Neural progenitor cell (in vitro differentiated cells): ENCODE measurements at regions not wholly inside any gene's neighbourhood (a gene's known extent, or its start where the extent isn't known, plus 50 kb on each side); places are given as distances from the start of the nearest gene placed in this dataset.

Experiments
- DNase-seq: peaks from one replicate; pipeline ENCODE4 v3.0.0-alpha.2; 2016; ENCODE audit warnings: low spot score
- H2AFZ ChIP-seq: fragments of 200-600 bp; sonication (generic); replicated peaks from 2 replicates; pipeline ENCODE4 v1.6.1; 2016; ENCODE audit warnings: antibody characterized with exemption
- H3F3A ChIP-seq: fragments of 200-600 bp; sonication (generic); 2 replicates; pipeline ENCODE4 v1.6.1; 2016; ENCODE audit warnings: antibody characterized with exemption, low read depth
- H3K27ac ChIP-seq: fragments of 200-600 bp; sonication (generic); 2 replicates; pipeline ENCODE4 v1.5.1; 2016; ENCODE audit warnings: mild to moderate bottlenecking
- H3K27me3 ChIP-seq: fragments of 200-600 bp; sonication (generic); 2 replicates; pipeline ENCODE4 v1.6.1; 2016; ENCODE audit warnings: mild to moderate bottlenecking, moderate library complexity
- H3K36me3 ChIP-seq: fragments of 200-600 bp; sonication (generic); 2 replicates; pipeline ENCODE4 v1.5.1; 2016
- H3K4me1 ChIP-seq: fragments of 200-600 bp; sonication (generic); 2 replicates; pipeline ENCODE4 v1.6.1; 2016; ENCODE audit warnings: mixed run types
- H3K4me2 ChIP-seq: fragments of 200-600 bp; sonication (generic); 2 replicates; pipeline ENCODE4 v1.6.1; 2016
- H3K4me3 ChIP-seq: fragments of 200-600 bp; sonication (generic); 2 replicates; pipeline ENCODE4 v1.5.1; 2016
- H3K79me2 ChIP-seq: fragments of 200-600 bp; sonication (generic); 2 replicates; pipeline ENCODE4 v1.6.1; 2016; ENCODE audit warnings: low read depth
- H3K9ac ChIP-seq: fragments of 200-600 bp; sonication (generic); 2 replicates; pipeline ENCODE4 v1.6.1; 2016
- H3K9me3 ChIP-seq: fragments of 200-600 bp; sonication (generic); 2 replicates; pipeline ENCODE4 v1.5.1; 2016; ENCODE audit warnings: low read depth
- H4K20me1 ChIP-seq: fragments of 200-600 bp; sonication (generic); 2 replicates; pipeline ENCODE4 v1.6.1; 2016; ENCODE audit warnings: low read depth
- H3K27ac Mint-ChIP-seq: 3 replicates; pipeline ENCODE4 v1.8.0; 2021; ENCODE audit warnings: mixed read lengths
- H3K27me3 Mint-ChIP-seq: 2 replicates; pipeline ENCODE4 v1.8.0; 2022; ENCODE audit warnings: low read depth, mild to moderate bottlenecking, inconsistent platforms, moderate library complexity, mixed read lengths; ENCODE audit not compliant: insufficient read depth
- H3K36me3 Mint-ChIP-seq: 3 replicates; pipeline ENCODE4 v1.8.0; 2021; ENCODE audit warnings: mixed read lengths
- H3K4me1 Mint-ChIP-seq: 3 replicates; pipeline ENCODE4 v1.8.0; 2021; ENCODE audit warnings: mixed read lengths
- H3K4me3 Mint-ChIP-seq: 3 replicates; pipeline ENCODE4 v1.8.0; 2021; ENCODE audit warnings: mild to moderate bottlenecking, moderate library complexity, mixed read lengths
- H3K9me3 Mint-ChIP-seq: 3 replicates; pipeline ENCODE4 v1.8.0; 2020; ENCODE audit warnings: mixed read lengths
- CTCF ChIP-seq: fragments of 200-600 bp; sonication (generic); IDR thresholded peaks from 2 replicates; pipeline ENCODE4 v1.5.1; 2017; ENCODE audit warnings: antibody characterized with exemption, mild to moderate bottlenecking
- EZH2 ChIP-seq: fragments of 200-600 bp; sonication (generic); IDR thresholded peaks from 2 replicates; pipeline ENCODE4 v1.6.1; 2017; ENCODE audit warnings: antibody characterized with exemption, mild to moderate bottlenecking, moderate library complexity
- EZH2phosphoT487 ChIP-seq: fragments of 200-600 bp; sonication (generic); IDR thresholded peaks from 2 replicates; pipeline ENCODE4 v1.6.1; 2017; ENCODE audit warnings: antibody characterized with exemption

- Histone ChIP-seq H3K36me3 (no peaks in the 10 kb centered on the region), H3K4me3 (no peak overlapping the region), H2AFZ (no peak overlapping the region), H3F3A (no peaks in the 10 kb centered on the region), H3K9me3 (no peaks in the 10 kb centered on the region), H3K27ac (no peak overlapping the region), H3K79me2 (no peaks in the 10 kb centered on the region), H4K20me1 (no peaks in the 10 kb centered on the region), H3K9ac (no peak overlapping the region), H3K4me1 (no peaks in the 10 kb centered on the region), H3K27me3 (no peaks in the 10 kb centered on the region), H3K4me2 (no peak overlapping the region)
- Mint-ChIP-seq H3K36me3 (no peaks in the 10 kb centered on the region), H3K27me3 (peaks cover 2% of the 10 kb centered on the region), H3K9me3 (peaks cover 1% of the 10 kb centered on the region), H3K27ac (no peak overlapping the region), H3K4me1 (no peaks in the 10 kb centered on the region), H3K4me3 (no peak overlapping the region)
- TF ChIP-seq CTCF (no peak), EZH2 (no peak), EZH2phosphoT487 (no peak)
- DNase-seq, result no peak
These were observed 427.7 kb downstream of the LRRIQ3 start for GRCh38 chr1:73770109-73770905.

- no peak overlapping the region for H3K9ac ChIP-seq
- Mint-ChIP-seq H3K9me3 (peaks cover 1% of the 10 kb centered on the region), H3K4me1 (no peaks in the 10 kb centered on the region), H3K27me3 (peaks cover 2% of the 10 kb centered on the region), H3K27ac (no peak overlapping the region), H3K4me3 (no peak overlapping the region), H3K36me3 (no peaks in the 10 kb centered on the region)
- H3K27me3 ChIP-seq, result no peaks in the 10 kb centered on the region
- no peak for DNase-seq
- H3K9me3 ChIP-seq, result no peaks in the 10 kb centered on the region
- H3K4me1 ChIP-seq, result no peaks in the 10 kb centered on the region
- H3K79me2 ChIP-seq, result no peaks in the 10 kb centered on the region
- no peaks in the 10 kb centered on the region for H4K20me1 ChIP-seq
- H3K27ac ChIP-seq, result no peak overlapping the region
- no peak overlapping the region for H3K4me2 ChIP-seq
- H3K4me3 ChIP-seq, result no peak overlapping the region
- H3F3A ChIP-seq, result no peaks in the 10 kb centered on the region
- H2AFZ ChIP-seq, result no peak overlapping the region
- no peaks in the 10 kb centered on the region for H3K36me3 ChIP-seq
- TF ChIP-seq CTCF (no peak), EZH2 (no peak), EZH2phosphoT487 (no peak)
These were observed 431.1 kb downstream of the LRRIQ3 start for GRCh38 chr1:73766786-73767348.

GRCh38 chr1:73765551-73766233, 432.3 kb downstream of the LRRIQ3 start:
- H3K27me3 Mint-ChIP-seq, result peaks cover 2% of the 10 kb centered on the region
- no peaks in the 10 kb centered on the region for H4K20me1 ChIP-seq
- no peak overlapping the region for H3K4me2 ChIP-seq
- H2AFZ ChIP-seq, result no peak overlapping the region
- H3K36me3 Mint-ChIP-seq, result no peaks in the 10 kb centered on the region
- H3K9me3 ChIP-seq, result no peaks in the 10 kb centered on the region
- H3K4me3 Mint-ChIP-seq, result no peak overlapping the region
- no peak overlapping the region for H3K9ac ChIP-seq
- no peaks in the 10 kb centered on the region for H3K4me1 Mint-ChIP-seq
- TF ChIP-seq CTCF, result no peak
- TF ChIP-seq EZH2phosphoT487, result no peak
- TF ChIP-seq EZH2, result no peak
- no peaks in the 10 kb centered on the region for H3K27me3 ChIP-seq
- DNase-seq, result no peak
- H3K36me3 ChIP-seq, result no peaks in the 10 kb centered on the region
- H3K4me3 ChIP-seq, result no peak overlapping the region
- H3F3A ChIP-seq, result no peaks in the 10 kb centered on the region
- no peak overlapping the region for H3K27ac ChIP-seq
- no peaks in the 10 kb centered on the region for H3K4me1 ChIP-seq
- no peaks in the 10 kb centered on the region for H3K79me2 ChIP-seq
- H3K27ac Mint-ChIP-seq, result no peak overlapping the region
- H3K9me3 Mint-ChIP-seq, result no peaks in the 10 kb centered on the region
